H1 (cell line): ENCODE measurements at regions not wholly inside any gene's neighbourhood (a gene's known extent, or its start where the extent isn't known, plus 50 kb on each side); places are given as distances from the start of the nearest gene placed in this dataset.

Source experiments
- POLR2A ChIP-seq, 2 experiments: IDR thresholded peaks; 1 replicate in 1 of 2; 2 replicates in 1 of 2; pipeline ENCODE4 v1.6.1; 2011; ENCODE audit warnings: low read depth in 2 of 2, low read length in 2 of 2, mild to moderate bottlenecking in 2 of 2; ENCODE audit errors: control extremely low read depth in 1 of 2
- SRF ChIP-seq: IDR thresholded peaks from 2 replicates; pipeline ENCODE4 v1.6.1; 2011; ENCODE audit warnings: mild to moderate bottlenecking, low read depth, low read length, moderate library complexity
- TEAD4 ChIP-seq: IDR thresholded peaks from 2 replicates; pipeline ENCODE4 v1.6.1; 2012; ENCODE audit warnings: low read depth, low read length, inconsistent platforms, mixed read lengths
- TF ChIP-seq, protein P1 (sequence below), 3 experiments: IDR thresholded peaks; 1 replicate in 2 of 3; 2 replicates in 1 of 3; pipeline versions ENCODE4 v1.5.1 to v1.6.1; 2011; ENCODE audit warnings: low read length in 3 of 3, mild to moderate bottlenecking in 3 of 3, inconsistent platforms in 2 of 3, low read depth in 1 of 3, moderate library complexity in 1 of 3; ENCODE audit not compliant: insufficient read depth in 1 of 3; ENCODE audit errors: control extremely low read depth in 1 of 3

DNA sequence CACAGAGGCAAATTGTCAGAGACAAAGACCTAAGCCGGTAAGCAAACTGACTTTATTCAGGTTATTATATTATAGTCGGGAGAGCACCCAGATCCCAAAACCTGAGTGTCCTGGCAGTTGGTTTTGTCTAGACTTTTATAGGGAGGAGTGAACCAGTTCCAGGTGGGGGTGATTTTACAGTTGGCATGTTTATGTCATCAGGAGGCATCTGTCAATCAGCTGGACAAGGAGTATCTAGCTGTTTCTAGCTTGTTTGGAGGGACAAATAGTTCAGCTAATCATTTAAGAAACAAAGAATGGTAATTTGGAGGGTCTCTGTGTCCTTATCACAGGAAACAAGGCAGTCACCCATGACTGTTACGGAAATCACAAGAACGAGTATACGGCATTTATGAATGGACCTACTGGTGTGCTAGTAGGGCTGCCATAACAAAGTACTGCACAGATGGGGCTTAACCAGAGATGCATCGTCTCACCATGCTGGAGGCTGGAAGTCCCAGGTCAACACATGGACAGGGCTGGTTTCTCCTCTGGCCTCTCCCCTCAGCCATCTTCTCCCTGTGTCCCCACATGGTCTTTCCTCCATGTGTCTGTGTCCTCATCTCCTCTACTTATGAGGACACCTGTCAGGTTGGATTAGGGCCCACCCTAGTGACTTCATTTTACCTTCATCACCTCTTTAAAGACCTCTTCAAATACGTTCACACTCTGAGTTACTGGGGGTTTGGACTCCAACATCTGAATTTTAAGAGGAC, 122.7 kb downstream of the LY86 start:
- no peak for TF ChIP-seq SRF
- no peak for TF ChIP-seq POLR2A (IDR thresholded peaks at IDR 0.05; ENCODE audit: control extremely low read depth in 1 of 2, low read depth in 2 of 2, low read length in 2 of 2)
- TF ChIP-seq, protein P1, sequence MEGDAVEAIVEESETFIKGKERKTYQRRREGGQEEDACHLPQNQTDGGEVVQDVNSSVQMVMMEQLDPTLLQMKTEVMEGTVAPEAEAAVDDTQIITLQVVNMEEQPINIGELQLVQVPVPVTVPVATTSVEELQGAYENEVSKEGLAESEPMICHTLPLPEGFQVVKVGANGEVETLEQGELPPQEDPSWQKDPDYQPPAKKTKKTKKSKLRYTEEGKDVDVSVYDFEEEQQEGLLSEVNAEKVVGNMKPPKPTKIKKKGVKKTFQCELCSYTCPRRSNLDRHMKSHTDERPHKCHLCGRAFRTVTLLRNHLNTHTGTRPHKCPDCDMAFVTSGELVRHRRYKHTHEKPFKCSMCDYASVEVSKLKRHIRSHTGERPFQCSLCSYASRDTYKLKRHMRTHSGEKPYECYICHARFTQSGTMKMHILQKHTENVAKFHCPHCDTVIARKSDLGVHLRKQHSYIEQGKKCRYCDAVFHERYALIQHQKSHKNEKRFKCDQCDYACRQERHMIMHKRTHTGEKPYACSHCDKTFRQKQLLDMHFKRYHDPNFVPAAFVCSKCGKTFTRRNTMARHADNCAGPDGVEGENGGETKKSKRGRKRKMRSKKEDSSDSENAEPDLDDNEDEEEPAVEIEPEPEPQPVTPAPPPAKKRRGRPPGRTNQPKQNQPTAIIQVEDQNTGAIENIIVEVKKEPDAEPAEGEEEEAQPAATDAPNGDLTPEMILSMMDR (IDR thresholded peaks at IDR 0.05; ENCODE audit: control extremely low read depth in 1 of 3, insufficient read depth in 1 of 3, low read depth in 1 of 3, low read length in 3 of 3), result no peak
- TF ChIP-seq TEAD4, result no peak
